Psoas muscle (tissue), 7 donors: ENCODE measurements at regions not wholly inside any gene's neighbourhood (a gene's known extent, or its start where the extent isn't known, plus 50 kb on each side); places are given as distances from the start of the nearest gene placed in this dataset.

Experiments used
- ATAC-seq, 4 donors: fragments of 200-7000 bp; cut with Tn5 transposase; one replicate each; pipeline ENCODE4 v1.9.1; 2020; ENCODE audit warnings: moderate library complexity in 3 of 4, mild to moderate bottlenecking in 2 of 4
- DNase-seq, 2 donors: peaks; one replicate each; pipeline ENCODE4 v3.0.0-alpha.2; 2020
- H3K27ac ChIP-seq: fragments of 200-600 bp; one replicate; pipeline ENCODE4 v1.8.0; 2022
- H3K27me3 ChIP-seq, 3 donors: fragments of 200-600 bp in 1 of 3; one replicate each; pipeline versions ENCODE4 v1.6.1 to v1.8.0; 2013 to 2022; ENCODE audit warnings: low read length in 2 of 3, mild to moderate bottlenecking in 2 of 3, moderate library complexity in 1 of 3; ENCODE audit not compliant: insufficient read depth in 3 of 3
- H3K36me3 ChIP-seq, 2 donors: fragments of 200-600 bp in 1 of 2; one replicate each; pipeline versions ENCODE4 v1.6.1 to v1.8.0; 2013 to 2022; ENCODE audit warnings: low read depth in 1 of 2, mild to moderate bottlenecking in 1 of 2, moderate library complexity in 1 of 2; ENCODE audit not compliant: insufficient read depth in 1 of 2
- H3K4me1 ChIP-seq: fragments of 200-600 bp; one replicate; pipeline ENCODE4 v1.8.0; 2022
- H3K4me3 ChIP-seq: fragments of 200-600 bp; one replicate; pipeline ENCODE4 v1.8.0; 2022; ENCODE audit warnings: mild to moderate bottlenecking
- H3K9me3 ChIP-seq: fragments of 200-600 bp; one replicate; pipeline ENCODE4 v1.8.0; 2022
- CTCF ChIP-seq: fragments of 200-600 bp; IDR thresholded peaks from one replicate; pipeline ENCODE4 v1.8.0; 2022; ENCODE audit warnings: antibody characterized with exemption
- WGBS, 3 donors: extraction: QIAGEN DNeasy Blood & Tissue Kit; methylation state at CpG; one replicate each; pipeline versions ENCODE4 v1.1.6 to v1.1.7; 2013; 5-methylcytosine and 5-hydroxymethylcytosine counted together
- intact Hi-C, 2 donors: fragments of 100-400 bp; cut with DNase I; formaldehyde crosslinking; loops; one replicate each; pipeline versions ENCODE4 v1.11.0 to v1.14.2; 2022
- donor health status: healthy with polysubstance abuse.
- donor health status: DM: no; HTN: no; CAD: no; lungs with moderate emphysema.
- donor health status: Bipolar disorder and iron deficiency.
- donor health status: healthy.
- donor health status: DM: yes; HTN: yes; CAD: no.
- donor health status: DM: no; HTN: no; CAD: no.
- donor health status: DM: yes; HTN: yes; CAD: no.

GRCh38 chr18:57210107-57210715 lies 63.3 kb downstream of the BOD1L2 start:
- intact Hi-C loops = no loop called here
- peaks cover 0 to 27% (median 7%) of the 10 kb centered on the region in 3 donors for H3K27me3 ChIP-seq
- 11 to 17% (median 13%) methylated on average over 11 of the region's 11 CpGs for WGBS, 3 donors
- no peak for TF ChIP-seq CTCF
- DNase-seq (peak in 1 of 2 donors; percentile 20), ATAC-seq (peak in 3 of 4 donors; percentile 36 to 73 (median 58))
- H3K4me1 ChIP-seq = no peaks in the 10 kb centered on the region
- H3K9me3 ChIP-seq = no peaks in the 10 kb centered on the region
- no peak overlapping the region for H3K4me3 ChIP-seq
- no peaks in the 10 kb centered on the region for H3K36me3 ChIP-seq
- no peak overlapping the region for H3K27ac ChIP-seq

GRCh38 chr18:57210716-57211411 lies 64.0 kb downstream of the BOD1L2 start:
- ATAC-seq (no peak), DNase-seq (no peak)
- 47 to 55% (median 50%) methylated on average over 1 of the region's 1 CpG for WGBS, 3 donors
- no peak for TF ChIP-seq CTCF
- no peaks in the 10 kb centered on the region for H3K36me3 ChIP-seq
- H3K4me3 ChIP-seq = no peak overlapping the region
- H3K4me1 ChIP-seq = no peaks in the 10 kb centered on the region
- intact Hi-C loops = no loop called here
- peaks cover 0 to 27% (median 7%) of the 10 kb centered on the region in 3 donors for H3K27me3 ChIP-seq
- H3K27ac ChIP-seq = no peak overlapping the region
- H3K9me3 ChIP-seq = no peaks in the 10 kb centered on the region

DNA sequence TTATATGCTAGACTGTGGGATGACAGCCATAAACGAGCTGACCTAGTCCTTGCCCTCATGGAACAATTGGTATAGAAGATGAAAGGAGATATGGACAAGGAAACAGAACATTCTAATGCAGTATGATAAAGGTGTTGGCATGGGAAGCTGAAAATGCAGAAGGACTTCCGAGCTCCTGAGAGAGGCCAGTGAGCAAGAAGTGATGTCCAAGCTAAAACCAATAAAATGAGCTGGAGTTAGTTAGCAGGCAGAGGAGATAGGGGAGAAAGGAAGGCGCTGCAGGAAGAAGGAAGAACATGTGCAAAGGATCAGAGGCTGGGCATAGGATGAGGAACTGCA lies 64.5 kb downstream of the BOD1L2 start:
- no peaks in the 10 kb centered on the region for H3K4me1 ChIP-seq
- H3K27ac ChIP-seq = no peak overlapping the region
- intact Hi-C loops = no loop called here
- no peak overlapping the region for H3K4me3 ChIP-seq
- DNase-seq = no peak
- no peak for TF ChIP-seq CTCF
- WGBS, 3 donors = 72 to 82% (median 73%) methylated on average over 3 of the region's 3 CpGs
- no peaks in the 10 kb centered on the region for H3K9me3 ChIP-seq
- H3K27me3 ChIP-seq = peaks cover 0 to 27% (median 7%) of the 10 kb centered on the region in 3 donors
- no peak for ATAC-seq
- no peaks in the 10 kb centered on the region for H3K36me3 ChIP-seq

GRCh38 chr18:57211776-57212175 lies 64.9 kb downstream of the BOD1L2 start:
- H3K4me3 ChIP-seq = no peak overlapping the region
- WGBS, 3 donors = 82 to 87% (median 86%) methylated on average over 1 of the region's 1 CpG
- H3K9me3 ChIP-seq = no peaks in the 10 kb centered on the region
- no peak for DNase-seq
- peaks cover 0 to 27% (median 7%) of the 10 kb centered on the region in 3 donors for H3K27me3 ChIP-seq
- no peaks in the 10 kb centered on the region for H3K4me1 ChIP-seq
- H3K27ac ChIP-seq = no peak overlapping the region
- intact Hi-C loops = no loop called here
- H3K36me3 ChIP-seq = no peaks in the 10 kb centered on the region
- no peak for ATAC-seq
- TF ChIP-seq CTCF = no peak
